Vagina (tissue), 2 donors: ENCODE measurements at regions not wholly inside any gene's neighbourhood (a gene's known extent, or its start where the extent isn't known, plus 50 kb on each side); places are given as distances from the start of the nearest gene placed in this dataset.

Experiments used
- DNase-seq, 2 donors: peaks; one replicate each; pipeline ENCODE4 v3.0.0-alpha.2; 2017; ENCODE audit errors: extremely low spot score in 2 of 2
- H3K27ac ChIP-seq: fragments of 200-600 bp; sonication (generic); one replicate; pipeline ENCODE4 v1.5.1; 2019
- H3K27me3 ChIP-seq: fragments of 200-600 bp; sonication (generic); one replicate; pipeline ENCODE4 v1.5.1; 2019
- H3K36me3 ChIP-seq, 2 donors: fragments of 200-600 bp; sonication (generic); one replicate each; pipeline ENCODE4 v1.5.1; 2017 to 2019
- H3K4me1 ChIP-seq: fragments of 200-600 bp; sonication (generic); one replicate; pipeline ENCODE4 v1.5.1; 2019
- H3K4me3 ChIP-seq, 2 donors: fragments of 200-600 bp; sonication (generic); 1 replicate in 1 of 2; 2 replicates in 1 of 2; pipeline ENCODE4 v1.5.1; 2016 to 2019
- H3K9me3 ChIP-seq: fragments of 200-600 bp; sonication (generic); one replicate; pipeline ENCODE4 v1.5.1; 2019
- CTCF ChIP-seq, 3 experiments: fragments of 450-650 bp in 2 of 3; fragments of 200-600 bp in 1 of 3; sonication (generic) in 1 of 3; IDR thresholded peaks; one replicate each; pipeline ENCODE4 v1.5.1; 2017 to 2019; ENCODE audit warnings: antibody characterized with exemption in 3 of 3, mild to moderate bottlenecking in 2 of 3, moderate library complexity in 2 of 3
- POLR2A ChIP-seq, 2 donors: fragments of 450-650 bp; IDR thresholded peaks; one replicate each; pipeline ENCODE4 v1.6.1; 2017; ENCODE audit warnings: antibody characterized with exemption in 2 of 2, mild to moderate bottlenecking in 2 of 2, moderate library complexity in 2 of 2
- POLR2AphosphoS5 ChIP-seq, 2 donors: sonication (generic); formaldehyde crosslinking; IDR thresholded peaks; one replicate each; pipeline ENCODE4 v1.9.0; 2017; ENCODE audit warnings: antibody characterized with exemption in 2 of 2, mild to moderate bottlenecking in 2 of 2, low read depth in 1 of 2; ENCODE audit not compliant: insufficient read depth in 1 of 2
- intact Hi-C: fragments of 100-400 bp; cut with DNase I; formaldehyde crosslinking; loops from one replicate; pipeline ENCODE4 v1.15.1; 2023

GRCh38 chr12:22798116-22798515 lies 173.1 kb downstream of the ETNK1 start:
- Histone ChIP-seq H3K36me3 (no peaks in the 10 kb centered on the region), H3K27me3 (no peaks in the 10 kb centered on the region), H3K27ac (no peak overlapping the region), H3K4me1 (no peaks in the 10 kb centered on the region), H3K9me3 (no peaks in the 10 kb centered on the region), H3K4me3 (no peak overlapping the region)
- DNase-seq: no peak
- TF ChIP-seq POLR2AphosphoS5 (IDR thresholded peaks at IDR 0.05; ENCODE audit: insufficient read depth in 1 of 2, low read depth in 1 of 2): no peak
- TF ChIP-seq POLR2A (IDR thresholded peaks at IDR 0.05): no peak
- intact Hi-C loops: no loop called here

- H3K4me1 ChIP-seq: no peaks in the 10 kb centered on the region
- H3K27ac ChIP-seq: no peak overlapping the region
- intact Hi-C loops: no loop called here
- no peaks in the 10 kb centered on the region for H3K27me3 ChIP-seq
- TF ChIP-seq CTCF (IDR thresholded peaks at IDR 0.05): no peak
- no peak for TF ChIP-seq POLR2A (IDR thresholded peaks at IDR 0.05)
- no peak for TF ChIP-seq POLR2AphosphoS5 (IDR thresholded peaks at IDR 0.05; ENCODE audit: insufficient read depth in 1 of 2, low read depth in 1 of 2)
- no peaks in the 10 kb centered on the region for H3K9me3 ChIP-seq
- no peak for DNase-seq
- no peak overlapping the region for H3K4me3 ChIP-seq
- H3K36me3 ChIP-seq: no peaks in the 10 kb centered on the region
Measured at GRCh38 chr12:22799503-22799902, 174.5 kb downstream of the ETNK1 start.

GRCh38 chr12:22800332-22800731 lies 175.4 kb downstream of the ETNK1 start:
- TF ChIP-seq CTCF (IDR thresholded peaks at IDR 0.05) (no peak), POLR2AphosphoS5 (IDR thresholded peaks at IDR 0.05; ENCODE audit: insufficient read depth in 1 of 2, low read depth in 1 of 2) (no peak), POLR2A (IDR thresholded peaks at IDR 0.05) (no peak)
- intact Hi-C loops: no loop called here
- DNase-seq: no peak

GRCh38 chr12:22802883-22803630 lies 178.1 kb downstream of the ETNK1 start:
- no peaks in the 10 kb centered on the region for H3K9me3 ChIP-seq
- TF ChIP-seq CTCF (IDR thresholded peaks at IDR 0.05) (no peak), POLR2A (IDR thresholded peaks at IDR 0.05) (no peak), POLR2AphosphoS5 (IDR thresholded peaks at IDR 0.05; ENCODE audit: insufficient read depth in 1 of 2, low read depth in 1 of 2) (no peak)

More at GRCh38 chr12:22800332-22800731, 175.4 kb downstream of the ETNK1 start:
- Histone ChIP-seq H3K27me3 (no peaks in the 10 kb centered on the region), H3K9me3 (no peaks in the 10 kb centered on the region), H3K36me3 (no peaks in the 10 kb centered on the region), H3K4me3 (no peak overlapping the region), H3K4me1 (no peaks in the 10 kb centered on the region), H3K27ac (no peak overlapping the region)

GRCh38 chr12:22803725-22804124 lies 178.8 kb downstream of the ETNK1 start:
- Histone ChIP-seq H3K27ac (no peak overlapping the region), H3K4me3 (no peak overlapping the region), H3K36me3 (no peaks in the 10 kb centered on the region), H3K4me1 (no peaks in the 10 kb centered on the region), H3K27me3 (no peaks in the 10 kb centered on the region), H3K9me3 (no peaks in the 10 kb centered on the region)
- TF ChIP-seq POLR2A (IDR thresholded peaks at IDR 0.05): no peak
- TF ChIP-seq CTCF (IDR thresholded peaks at IDR 0.05): no peak
- TF ChIP-seq POLR2AphosphoS5 (IDR thresholded peaks at IDR 0.05; ENCODE audit: insufficient read depth in 1 of 2, low read depth in 1 of 2): no peak
- intact Hi-C loops: no loop called here
- DNase-seq: no peak

More at GRCh38 chr12:22802883-22803630, 178.1 kb downstream of the ETNK1 start:
- intact Hi-C loops: no loop called here
- H3K36me3 ChIP-seq: no peaks in the 10 kb centered on the region
- H3K4me1 ChIP-seq: no peaks in the 10 kb centered on the region
- no peaks in the 10 kb centered on the region for H3K27me3 ChIP-seq
- no peak overlapping the region for H3K27ac ChIP-seq
- DNase-seq: no peak
- no peak overlapping the region for H3K4me3 ChIP-seq
